Adrenal gland (tissue), 9 donors: ENCODE measurements at regions not wholly inside any gene's neighbourhood (a gene's known extent, or its start where the extent isn't known, plus 50 kb on each side); places are given as distances from the start of the nearest gene placed in this dataset.

Experiments
- DNase-seq, 7 donors: peaks; one replicate each; pipeline ENCODE4 v3.0.0-alpha.2; 2019 to 2020
- H3K27ac ChIP-seq, 5 donors: fragments of 200-600 bp; sonication (generic) in 4 of 5; 1 replicate in 3 of 5; 2 replicates in 2 of 5; pipeline versions ENCODE4 v1.5.1 to v1.8.0; 2016 to 2020; ENCODE audit warnings: mild to moderate bottlenecking in 1 of 5
- H3K27me3 ChIP-seq: fragments of 200-600 bp; 2 replicates; pipeline ENCODE4 v1.8.0; 2021
- H3K36me3 ChIP-seq, 2 donors: fragments of 200-600 bp; replicated peaks in 1 of 2; 1 replicate in 1 of 2; 2 replicates in 1 of 2; pipeline versions ENCODE4 v1.5.1 to v1.8.0; 2018 to 2022
- H3K4me1 ChIP-seq, 2 donors: fragments of 200-600 bp; replicated peaks in 1 of 2; 1 replicate in 1 of 2; 2 replicates in 1 of 2; pipeline versions ENCODE4 v1.5.1 to v1.8.0; 2018 to 2021
- H3K4me3 ChIP-seq, 4 donors: fragments of 200-600 bp; sonication (generic) in 3 of 4; one replicate each; pipeline ENCODE4 v1.5.1; 2016 to 2018
- H3K9me3 ChIP-seq, 3 donors: fragments of 200-600 bp; sonication (generic) in 1 of 3; replicated peaks in 1 of 3; 1 replicate in 2 of 3; 2 replicates in 1 of 3; pipeline versions ENCODE4 v1.5.1 to v1.8.0; 2016 to 2021
- CTCF ChIP-seq, 6 experiments: fragments of 450-650 bp in 4 of 6; fragments of 200-600 bp in 2 of 6; sonication (generic) in 1 of 6; IDR thresholded peaks; 1 replicate in 5 of 6; 2 replicates in 1 of 6; pipeline versions ENCODE4 v1.5.1 to v1.8.0; 2016 to 2021; ENCODE audit warnings: antibody characterized with exemption in 6 of 6, mild to moderate bottlenecking in 2 of 6, moderate library complexity in 1 of 6
- POLR2A ChIP-seq, 2 donors: fragments of 450-650 bp; IDR thresholded peaks; one replicate each; pipeline ENCODE4 v1.6.1; 2017; ENCODE audit warnings: antibody characterized with exemption in 2 of 2, mild to moderate bottlenecking in 2 of 2, moderate library complexity in 1 of 2
- WGBS, 4 donors: extraction: QIAGEN DNeasy Blood & Tissue Kit in 2 of 4; methylation state at CpG; one replicate each; pipeline versions ENCODE4 v1.1.5 to v1.1.7; 2013 to 2017; 5-methylcytosine and 5-hydroxymethylcytosine counted together
- intact Hi-C, 2 donors: fragments of 100-400 bp; cut with DNase I; formaldehyde crosslinking; loops; one replicate each; pipeline versions ENCODE4 v1.14.1 to v1.15.0; 2022 to 2023
- donor health status: healthy with polysubstance abuse.
- donor health status: Bipolar disorder and iron deficiency.
- donor health status: DM: yes; HTN: yes; CAD: no.
- donor health status: DM: no; HTN: no; CAD: no.
- donor health status: DM: no; HTN: no; CAD: no.

DNA sequence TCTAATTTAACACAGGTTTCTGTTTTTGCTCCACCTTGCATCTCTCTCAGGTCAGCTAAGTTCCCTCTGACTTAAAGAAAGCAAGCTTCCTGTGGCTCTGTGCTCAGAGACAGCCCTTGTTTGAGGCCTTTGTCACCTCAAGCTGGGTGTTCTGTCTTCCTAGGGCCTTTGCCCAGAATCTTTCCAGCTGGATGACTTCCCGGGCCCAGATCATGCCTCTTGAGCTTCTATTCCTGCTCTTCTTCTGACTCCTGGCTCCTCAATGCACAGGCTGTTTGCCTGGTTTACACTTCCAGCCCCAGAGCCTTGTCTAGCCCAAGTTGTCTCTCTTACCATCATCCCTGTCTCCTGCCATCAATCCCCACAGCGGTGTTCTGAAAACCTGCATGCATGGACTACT is 300.6 kb downstream of the VPS13C start:
- Histone ChIP-seq H3K4me3 (no peak overlapping the region), H3K27me3 (no peaks in the 10 kb centered on the region), H3K4me1 (no peaks in the 10 kb centered on the region), H3K9me3 (no peaks in the 10 kb centered on the region), H3K27ac (no peak overlapping the region), H3K36me3 (no peaks in the 10 kb centered on the region)
- intact Hi-C loops = no loop called here
- no peak for TF ChIP-seq CTCF (IDR thresholded peaks at IDR 0.05)
- TF ChIP-seq POLR2A (IDR thresholded peaks at IDR 0.05) = no peak
- 42 to 78% (median 67%) methylated on average over 2 of the region's 2 CpGs for WGBS, 4 donors
- DNase-seq = no peak

GRCh38 chr15:61756071-61756820 is 304.0 kb downstream of the VPS13C start:
- TF ChIP-seq CTCF (IDR thresholded peaks at IDR 0.05) (no peak), POLR2A (IDR thresholded peaks at IDR 0.05) (no peak)
- Histone ChIP-seq H3K27me3 (no peaks in the 10 kb centered on the region), H3K27ac (no peak overlapping the region), H3K4me1 (no peaks in the 10 kb centered on the region), H3K4me3 (no peak overlapping the region), H3K36me3 (no peaks in the 10 kb centered on the region), H3K9me3 (no peaks in the 10 kb centered on the region)
- intact Hi-C loops = no loop called here
- DNase-seq = no peak
- 79 to 88% (median 80%) methylated on average over 4 of the region's 4 CpGs for WGBS, 4 donors

GRCh38 chr15:61755467-61755866 is 304.8 kb downstream of the VPS13C start:
- no peaks in the 10 kb centered on the region for H3K36me3 ChIP-seq
- no peaks in the 10 kb centered on the region for H3K9me3 ChIP-seq
- H3K27me3 ChIP-seq = no peaks in the 10 kb centered on the region
- 55 to 80% (median 77%) methylated on average over 2 of the region's 2 CpGs for WGBS, 4 donors
- TF ChIP-seq POLR2A (IDR thresholded peaks at IDR 0.05) (no peak), CTCF (IDR thresholded peaks at IDR 0.05) (no peak)
- no peak overlapping the region for H3K27ac ChIP-seq
- intact Hi-C loops = no loop called here
- DNase-seq = no peak
- no peaks in the 10 kb centered on the region for H3K4me1 ChIP-seq
- H3K4me3 ChIP-seq = no peak overlapping the region

DNA sequence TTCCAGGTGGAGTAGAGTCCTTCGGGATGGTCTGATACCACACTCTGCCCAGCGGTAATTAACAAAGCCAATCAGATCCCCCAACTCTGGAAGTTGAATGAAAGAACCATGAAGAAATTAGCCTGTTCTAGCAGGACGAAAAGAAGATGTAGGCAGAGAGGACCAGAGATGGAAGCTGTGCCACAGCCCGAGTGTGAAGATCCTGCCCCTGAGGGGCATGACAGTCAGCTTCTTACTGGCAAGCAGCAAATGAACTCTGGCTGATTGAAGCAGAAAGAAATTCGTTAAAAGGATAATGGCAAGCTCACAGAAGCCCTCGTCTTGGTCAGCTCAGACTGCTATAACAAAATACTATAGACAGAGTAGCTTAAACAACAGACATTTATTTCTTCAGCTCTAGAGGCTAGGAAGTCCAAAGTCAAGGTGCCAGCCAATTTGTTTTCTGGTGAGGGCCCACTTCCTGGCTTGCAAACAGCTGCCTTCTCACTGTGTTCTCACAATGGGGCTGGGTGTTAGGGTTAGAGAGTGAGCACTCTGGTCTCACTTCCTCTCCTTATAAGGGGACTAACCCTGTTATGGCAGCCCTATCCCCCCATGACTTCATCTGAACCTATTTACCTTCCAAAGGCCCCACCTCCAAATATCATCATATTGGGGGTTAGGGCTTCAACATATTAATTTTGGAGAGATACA is 307.1 kb downstream of the VPS13C start:
- H3K36me3 ChIP-seq = no peaks in the 10 kb centered on the region
- no peaks in the 10 kb centered on the region for H3K4me1 ChIP-seq
- DNase-seq = no peak
- H3K9me3 ChIP-seq = no peaks in the 10 kb centered on the region
- intact Hi-C loops = no loop called here
- no peak overlapping the region for H3K4me3 ChIP-seq
- no peak overlapping the region for H3K27ac ChIP-seq
- no peaks in the 10 kb centered on the region for H3K27me3 ChIP-seq
- no peak for TF ChIP-seq CTCF (IDR thresholded peaks at IDR 0.05)
- no peak for TF ChIP-seq POLR2A (IDR thresholded peaks at IDR 0.05)
- 82 to 89% (median 83%) methylated on average over 6 of the region's 6 CpGs for WGBS, 4 donors
